HG03103 (cell line): ENCODE measurements at regions not wholly inside any gene's neighbourhood (a gene's known extent, or its start where the extent isn't known, plus 50 kb on each side); places are given as distances from the start of the nearest gene placed in this dataset.
"Not testable (repeated sequence)": the region's sequence is repeated elsewhere in the genome, so short reads cannot be mapped to it uniquely, and the experiment has no call there.

Experiments used
- ATAC-seq: cut with Tn5 transposase; IDR thresholded peaks from one replicate; pipeline ENCODE4 v1.9.1; 2021; ENCODE audit warnings: low read depth; ENCODE audit not compliant: unreplicated experiment

DNA sequence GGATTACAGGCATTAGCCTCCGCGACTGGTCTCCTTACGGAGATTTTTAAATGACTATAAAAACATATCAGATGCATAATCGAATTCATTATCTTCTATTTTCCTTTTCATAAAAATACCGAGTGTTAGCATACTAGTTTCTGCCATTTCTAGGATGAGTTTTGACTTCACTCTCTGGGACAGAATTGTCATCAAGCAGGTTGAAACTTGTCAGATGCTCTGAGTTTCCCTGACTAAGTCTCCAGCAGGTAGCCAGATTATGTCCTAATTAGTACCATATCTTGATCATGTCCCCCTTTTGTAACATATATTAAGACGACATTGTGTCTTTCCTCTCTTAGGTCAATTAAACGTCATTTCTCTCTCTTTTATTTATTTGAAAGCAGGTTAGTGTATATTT, 103.5 kb upstream of the RASSF8 start:
- ATAC-seq: no peak

GRCh38 chr12:25855716-25856115, 102.8 kb upstream of the RASSF8 start:
- ATAC-seq: no peak

DNA sequence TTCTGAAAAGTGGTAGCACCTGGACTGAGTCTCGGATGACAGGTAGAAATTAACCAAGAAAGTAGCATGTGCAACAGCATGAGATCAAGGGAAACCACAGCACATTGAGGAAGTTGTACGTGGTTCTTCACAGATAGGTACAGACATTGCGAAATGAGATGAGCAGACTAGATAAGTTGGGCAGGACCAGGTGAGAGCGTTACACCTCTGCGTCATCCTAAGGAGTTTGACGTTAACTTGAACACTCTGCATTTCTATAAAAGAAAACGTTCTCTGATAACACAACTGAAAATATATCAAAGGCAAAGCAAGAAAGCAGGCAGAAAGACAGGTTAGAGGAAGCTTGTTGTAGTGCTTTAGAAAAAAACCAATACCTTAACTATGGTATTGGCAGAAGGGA, 98.5 kb upstream of the RASSF8 start:
- no peak for ATAC-seq

GRCh38 chr12:25861226-25861625, 97.3 kb upstream of the RASSF8 start:
- ATAC-seq: no peak

- no peak for ATAC-seq
Measured at GRCh38 chr12:25864306-25865276, 93.9 kb upstream of the RASSF8 start.

GRCh38 chr12:25866586-25867378, 91.7 kb upstream of the RASSF8 start:
- no peak for ATAC-seq

- no peak for ATAC-seq
Measured at GRCh38 chr12:25868193-25868592, 90.3 kb upstream of the RASSF8 start.

GRCh38 chr12:25872137-25872536, 86.3 kb upstream of the RASSF8 start:
- ATAC-seq: no peak

DNA sequence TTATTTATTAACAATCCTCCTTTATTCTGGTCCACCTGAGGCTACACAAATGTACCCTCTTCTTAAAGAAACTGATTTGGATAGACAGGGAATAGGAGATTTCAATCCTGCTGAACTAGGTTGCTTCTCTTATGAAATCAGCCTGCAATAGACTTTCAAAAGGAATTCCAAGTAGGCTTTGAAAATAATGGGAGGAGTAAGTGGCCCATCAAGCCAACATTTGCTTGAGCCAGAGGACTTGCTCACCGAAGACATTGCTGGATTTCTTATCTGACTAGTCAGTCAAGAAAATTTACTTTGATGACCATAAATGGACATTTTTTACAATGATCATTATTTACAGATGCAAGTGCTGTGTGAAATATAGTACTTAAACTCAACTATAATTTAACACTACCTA, 82.8 kb upstream of the RASSF8 start:
- ATAC-seq: no peak

DNA sequence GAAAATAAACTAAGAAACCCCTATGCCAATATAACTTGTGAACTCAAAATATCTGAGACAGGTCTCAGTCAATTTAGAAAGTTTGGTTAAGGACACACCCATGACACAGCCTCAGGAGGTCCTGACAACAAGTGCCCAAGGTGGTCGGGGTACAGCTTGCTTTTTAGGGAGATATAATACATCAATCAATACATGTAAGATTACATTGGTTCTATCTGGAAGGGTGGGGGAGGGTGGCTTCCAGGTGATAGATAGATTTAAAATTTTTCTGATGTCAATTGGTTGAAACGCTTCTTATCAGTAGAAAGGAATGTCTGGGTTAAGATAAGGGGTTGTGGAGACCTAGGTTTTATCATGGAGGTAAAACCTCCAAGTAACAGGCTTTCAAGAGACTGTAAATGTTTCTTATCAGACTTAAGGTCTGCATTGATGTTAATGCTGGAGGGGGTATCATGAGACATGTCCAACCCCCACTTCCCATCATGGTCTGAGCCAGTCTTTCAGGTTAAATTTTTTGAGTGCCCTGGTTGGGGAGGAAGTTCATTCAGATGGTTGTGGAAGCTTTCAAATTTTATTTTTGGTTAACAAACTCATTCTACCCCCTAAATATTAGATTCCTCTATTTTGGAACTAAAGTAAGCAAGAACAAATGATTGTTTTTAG, 82.0 kb upstream of the RASSF8 start:
- no peak for ATAC-seq

DNA sequence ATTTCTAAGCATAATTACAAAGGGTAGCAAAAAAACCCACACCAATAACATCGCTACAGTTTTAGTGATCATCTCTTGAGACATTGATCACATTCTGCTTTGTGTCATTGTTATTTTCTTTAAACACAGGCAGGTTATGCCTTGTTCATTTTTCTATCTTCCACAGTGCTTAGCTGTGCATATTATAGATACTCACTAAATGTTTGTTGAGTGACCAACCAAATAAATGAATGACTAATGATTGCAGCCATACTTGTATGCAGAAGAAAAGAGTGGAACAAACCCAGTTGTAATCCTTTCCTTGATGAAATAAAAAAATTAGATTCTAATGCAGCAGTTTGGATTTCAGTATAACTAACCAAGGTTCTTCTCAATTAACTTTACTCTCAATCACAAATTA, 81.0 kb upstream of the RASSF8 start:
- ATAC-seq: no peak

GRCh38 chr12:25882266-25882665, 76.2 kb upstream of the RASSF8 start:
- ATAC-seq: no peak

GRCh38 chr12:25883026-25883916, 75.2 kb upstream of the RASSF8 start:
- ATAC-seq: no peak

DNA sequence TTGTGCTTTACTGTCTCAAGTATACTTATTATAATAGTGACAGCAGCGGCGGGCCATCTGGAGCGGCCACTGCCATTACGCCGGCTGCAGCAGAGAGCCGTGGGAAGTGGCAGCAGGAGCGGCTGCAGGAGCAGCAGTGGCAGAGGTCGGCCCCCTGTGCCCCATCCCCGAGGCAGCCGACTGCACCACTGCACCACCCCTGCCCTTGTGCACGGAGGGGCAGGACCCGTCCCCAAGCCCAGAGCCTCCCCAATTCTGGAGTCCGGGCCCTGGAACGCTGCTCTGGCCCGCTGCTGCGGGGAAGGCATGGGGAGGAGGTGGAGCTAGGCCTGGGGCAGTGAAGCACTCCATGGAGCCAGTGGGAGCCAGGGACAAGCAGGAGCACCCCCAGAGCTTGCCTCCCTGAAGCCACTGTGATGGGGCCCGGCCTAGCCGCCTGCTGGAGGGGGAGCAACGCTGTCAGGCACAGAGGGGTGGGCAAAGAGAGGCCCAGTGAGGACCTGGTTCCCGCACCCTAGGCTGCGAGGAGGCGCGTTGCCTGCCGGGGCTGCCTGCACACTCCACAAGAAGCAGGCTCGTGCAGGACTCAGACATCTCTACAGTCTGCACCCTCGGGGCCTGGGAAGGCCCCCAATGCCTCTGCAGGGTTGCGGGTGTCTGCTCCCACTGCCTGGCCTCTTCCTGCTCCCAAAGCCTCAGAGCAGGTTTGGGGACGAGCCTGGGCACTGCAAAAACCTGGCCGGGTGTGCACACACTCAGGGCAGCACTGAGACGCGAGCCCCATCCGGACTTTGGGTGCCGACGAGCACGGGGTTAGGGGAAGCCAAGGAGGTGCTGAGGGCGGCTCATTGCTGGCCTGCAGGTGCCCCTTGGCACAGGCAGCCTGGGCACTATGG, 74.2 kb upstream of the RASSF8 start:
- ATAC-seq: no peak

GRCh38 chr12:25884920-25885234, 73.6 kb upstream of the RASSF8 start:
- no peak for ATAC-seq

GRCh38 chr12:25886396-25886795, 72.1 kb upstream of the RASSF8 start:
- no peak for ATAC-seq

GRCh38 chr12:25887367-25887766, 71.1 kb upstream of the RASSF8 start:
- ATAC-seq: no peak

DNA sequence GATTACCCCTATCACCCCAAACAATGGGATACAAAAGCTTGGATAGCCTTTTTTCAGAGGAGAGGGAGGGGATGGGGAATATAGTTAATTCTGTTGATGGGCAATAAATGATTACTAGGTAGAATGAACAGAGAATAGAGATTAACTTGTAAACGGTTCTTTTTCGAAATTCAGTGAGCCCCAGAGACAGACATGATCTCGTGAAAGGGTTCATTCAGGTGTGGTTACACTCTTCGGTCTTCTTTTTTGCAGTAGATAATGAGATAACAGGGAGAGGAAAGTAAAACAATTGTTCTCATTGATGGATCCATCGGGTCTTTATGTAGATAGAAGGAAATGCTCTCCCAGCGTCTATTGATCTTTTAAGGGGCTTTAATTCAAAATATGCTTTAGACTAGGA, 69.3 kb upstream of the RASSF8 start:
- no peak for ATAC-seq

- ATAC-seq: not testable (repeated sequence)
Measured at GRCh38 chr12:25891095-25891494, 67.4 kb upstream of the RASSF8 start.
